ENCODE measurements at regions not wholly inside any gene's neighbourhood (a gene's known extent, or its start where the extent isn't known, plus 50 kb on each side); places are given as distances from the start of the nearest gene placed in this dataset.

GRCh38 chr2:150706561-150706960, 219.1 kb upstream of the RND3 start:
- Histone ChIP-seq H3K79me1 (ENCODE audit: insufficient read depth, low read depth, low read length, poor library complexity, severe bottlenecking) (no peaks in the 10 kb centered on the region), H4K91ac (ENCODE audit: insufficient read length, low read depth, low read length) (no peak overlapping the region), H3K56ac (ENCODE audit: insufficient read length, low read depth, low read length) (no peak overlapping the region), H3K4me1 (ENCODE audit: insufficient read depth, low read length) (peaks cover 8% of the 10 kb centered on the region; the same call in 1 of the 2 replicates), H3K79me2 (ENCODE audit: insufficient read depth, low read length) (no peaks in the 10 kb centered on the region; the same call in 1 of the 2 replicates), H3K9me3 (ENCODE audit: control insufficient read depth, low read depth, low read length) (no peaks in the 10 kb centered on the region), H3K23ac (ENCODE audit: insufficient read length, low read depth, low read length) (no peak overlapping the region), H2BK120ac (ENCODE audit: low read depth, low read length, poor library complexity, severe bottlenecking) (no peak overlapping the region), H2AFZ (ENCODE audit: low read length) (no peak overlapping the region), H3K23me2 (ENCODE audit: insufficient read length, low read depth, low read length, poor library complexity, severe bottlenecking) (no peaks in the 10 kb centered on the region), H3K9ac (ENCODE audit: extremely low read depth, insufficient read length, low read length) (no peak overlapping the region), H3K4me2 (ENCODE audit: insufficient read depth, insufficient read length, low read length) (no peak overlapping the region), H4K20me1 (ENCODE audit: control insufficient read depth, insufficient read depth, insufficient read length) (no peaks in the 10 kb centered on the region), H4K8ac (replicated peaks; ENCODE audit: insufficient read length, low read depth, low read length) (no peak overlapping the region), H4K5ac (ENCODE audit: insufficient read length, low read depth, low read length) (no peak overlapping the region), H2BK20ac (ENCODE audit: low read depth, low read length, poor library complexity, severe bottlenecking) (no peak overlapping the region), H3K14ac (ENCODE audit: insufficient read depth, low read length) (no peak overlapping the region), H2BK15ac (ENCODE audit: low read depth, low read length) (no peak overlapping the region), H3K4ac (ENCODE audit: low read depth, low read length) (no peak overlapping the region), H3K27ac (ENCODE audit: insufficient read length, low read depth, low read length) (no peak overlapping the region), H3T11ph (ENCODE audit: low read length) (no peak overlapping the region), H3K27me3 (ENCODE audit: insufficient read depth, low read length) (no peaks in the 10 kb centered on the region), H3K18ac (ENCODE audit: insufficient read length, low read depth, low read length) (no peak overlapping the region), H2AK5ac (ENCODE audit: insufficient read length, low read length) (no peak overlapping the region), H2BK5ac (ENCODE audit: insufficient read length, low read length) (no peak overlapping the region), H2BK12ac (ENCODE audit: insufficient read length, low read depth, low read length) (no peak overlapping the region)
- Mint-ChIP-seq H3K4me3 (no peak overlapping the region), H3K36me3 (ENCODE audit: insufficient read depth in 1 of 3, low read depth in 3 of 3) (peaks cover 0 to 1% (median 0%) of the 10 kb centered on the region in 3 experiments; a peak in 1 of 7 replicates), H3K27ac (no peak overlapping the region), H3K27me3 (ENCODE audit: low read depth) (no peaks in the 10 kb centered on the region), H3K9me3 (no peaks in the 10 kb centered on the region; a peak in 1 of 5 replicates), H3K4me1 (peaks cover 35 to 48% of the 10 kb centered on the region in 2 experiments)
- no peak for TF ChIP-seq CTCF (conservative IDR thresholded peaks at IDR 0.05)
- no peak for DNase-seq
- WGBS (ENCODE audit: extremely low coverage, insufficient read length, low lambda C conversion rate): no CpG with 5 or more reads among the region's 2 CpGs

All from H9 (cell line).